ENCODE measurements at regions not wholly inside any gene's neighbourhood (a gene's known extent, or its start where the extent isn't known, plus 50 kb on each side); places are given as distances from the start of the nearest gene placed in this dataset.

- no peaks in the 10 kb centered on the region for H3K36me3 Mint-ChIP-seq (ENCODE audit: low read depth)
- no peak overlapping the region for H3K27ac Mint-ChIP-seq
- no peaks in the 10 kb centered on the region for H3K9me3 Mint-ChIP-seq
- Histone ChIP-seq H3K9me3 (ENCODE audit: control insufficient read depth, low read length) (no peaks in the 10 kb centered on the region), H3K27ac (ENCODE audit: low read depth, low read length) (no peak overlapping the region), H3K4me3 (ENCODE audit: low read length) (no peak overlapping the region), H3K4me1 (ENCODE audit: control insufficient read depth, insufficient read depth, low read length) (peaks cover 4% of the 10 kb centered on the region), H3K27me3 (ENCODE audit: control insufficient read depth, insufficient read depth, low read length, poor library complexity, severe bottlenecking) (no peaks in the 10 kb centered on the region), H3K9ac (ENCODE audit: extremely low read depth, low read length, poor library complexity, severe bottlenecking) (no peak overlapping the region), H3K36me3 (ENCODE audit: control insufficient read depth, insufficient read depth, low read length) (no peaks in the 10 kb centered on the region)
- DNase-seq = peak; percentile 10
- WGBS, 2 experiments (ENCODE audit: insufficient coverage in 1 of 2, insufficient read length in 1 of 2) = 100% methylated on average over 1 of the region's 1 CpG
- TF ChIP-seq, protein P1, sequence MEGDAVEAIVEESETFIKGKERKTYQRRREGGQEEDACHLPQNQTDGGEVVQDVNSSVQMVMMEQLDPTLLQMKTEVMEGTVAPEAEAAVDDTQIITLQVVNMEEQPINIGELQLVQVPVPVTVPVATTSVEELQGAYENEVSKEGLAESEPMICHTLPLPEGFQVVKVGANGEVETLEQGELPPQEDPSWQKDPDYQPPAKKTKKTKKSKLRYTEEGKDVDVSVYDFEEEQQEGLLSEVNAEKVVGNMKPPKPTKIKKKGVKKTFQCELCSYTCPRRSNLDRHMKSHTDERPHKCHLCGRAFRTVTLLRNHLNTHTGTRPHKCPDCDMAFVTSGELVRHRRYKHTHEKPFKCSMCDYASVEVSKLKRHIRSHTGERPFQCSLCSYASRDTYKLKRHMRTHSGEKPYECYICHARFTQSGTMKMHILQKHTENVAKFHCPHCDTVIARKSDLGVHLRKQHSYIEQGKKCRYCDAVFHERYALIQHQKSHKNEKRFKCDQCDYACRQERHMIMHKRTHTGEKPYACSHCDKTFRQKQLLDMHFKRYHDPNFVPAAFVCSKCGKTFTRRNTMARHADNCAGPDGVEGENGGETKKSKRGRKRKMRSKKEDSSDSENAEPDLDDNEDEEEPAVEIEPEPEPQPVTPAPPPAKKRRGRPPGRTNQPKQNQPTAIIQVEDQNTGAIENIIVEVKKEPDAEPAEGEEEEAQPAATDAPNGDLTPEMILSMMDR (conservative IDR thresholded peaks at IDR 0.05) = no peak
- peaks cover 25% of the 10 kb centered on the region for H3K4me1 Mint-ChIP-seq
- H3K4me3 Mint-ChIP-seq = no peak overlapping the region
- H3K27me3 Mint-ChIP-seq (ENCODE audit: insufficient read depth) = peaks cover 6% of the 10 kb centered on the region
These were observed 100.4 kb upstream of the USP24 start for GRCh38 chr1:55315552-55315951.

- Mint-ChIP-seq H3K27ac (peak overlapping the region; percentile 1), H3K4me3 (no peak overlapping the region), H3K9me3 (no peaks in the 10 kb centered on the region), H3K36me3 (ENCODE audit: low read depth) (no peaks in the 10 kb centered on the region), H3K4me1 (peaks cover 25% of the 10 kb centered on the region), H3K27me3 (ENCODE audit: insufficient read depth) (peaks cover 6% of the 10 kb centered on the region)
- Histone ChIP-seq H3K4me1 (ENCODE audit: control insufficient read depth, insufficient read depth, low read length) (peaks cover 4% of the 10 kb centered on the region), H3K4me3 (ENCODE audit: low read length) (no peak overlapping the region), H3K9me3 (ENCODE audit: control insufficient read depth, low read length) (no peaks in the 10 kb centered on the region), H3K9ac (ENCODE audit: extremely low read depth, low read length, poor library complexity, severe bottlenecking) (no peak overlapping the region), H3K36me3 (ENCODE audit: control insufficient read depth, insufficient read depth, low read length) (no peaks in the 10 kb centered on the region), H3K27ac (ENCODE audit: low read depth, low read length) (no peak overlapping the region), H3K27me3 (ENCODE audit: control insufficient read depth, insufficient read depth, low read length, poor library complexity, severe bottlenecking) (no peaks in the 10 kb centered on the region)
- WGBS, 2 experiments (ENCODE audit: insufficient coverage in 1 of 2, insufficient read length in 1 of 2) = 93 to 94% methylated on average over 4 of the region's 4 CpGs
- DNase-seq = no peak
- TF ChIP-seq, protein P1 (conservative IDR thresholded peaks at IDR 0.05) = no peak
These were observed 99.6 kb upstream of the USP24 start for GRCh38 chr1:55314740-55315139.

DNA sequence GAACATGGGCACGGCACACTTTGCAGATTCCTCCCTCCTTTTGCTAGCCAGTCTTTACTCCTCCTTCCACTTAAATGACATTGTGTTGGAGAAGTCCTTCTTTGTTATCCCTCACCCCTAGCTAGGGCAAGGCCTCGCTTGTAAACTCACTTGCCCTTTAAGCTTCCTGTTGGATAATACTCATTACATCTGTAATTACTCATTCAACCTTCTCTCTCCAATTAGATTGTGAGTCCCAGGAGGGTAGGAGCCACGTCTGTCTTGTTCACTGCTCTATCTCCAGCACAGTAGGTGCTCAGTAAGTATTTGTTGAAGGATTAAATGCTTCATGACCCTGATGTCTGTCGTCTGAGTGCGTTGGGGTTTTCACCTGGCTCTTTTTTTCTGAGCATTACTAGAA, 98.7 kb upstream of the USP24 start:
- H3K27me3 ChIP-seq (ENCODE audit: control insufficient read depth, insufficient read depth, low read length, poor library complexity, severe bottlenecking) = no peaks in the 10 kb centered on the region
- WGBS, 2 experiments (ENCODE audit: insufficient coverage in 1 of 2, insufficient read length in 1 of 2) = 29 to 50% methylated on average over 1 to 5 of the region's 5 CpGs
- Mint-ChIP-seq H3K9me3 (no peaks in the 10 kb centered on the region), H3K27me3 (ENCODE audit: insufficient read depth) (peaks cover 3% of the 10 kb centered on the region), H3K4me3 (no peak overlapping the region), H3K27ac (peak overlapping the region; percentile 1), H3K36me3 (ENCODE audit: low read depth) (no peaks in the 10 kb centered on the region), H3K4me1 (peaks cover 23% of the 10 kb centered on the region)
- H3K4me1 ChIP-seq (ENCODE audit: control insufficient read depth, insufficient read depth, low read length) = peaks cover 4% of the 10 kb centered on the region
- no peak for DNase-seq
- no peak overlapping the region for H3K4me3 ChIP-seq (ENCODE audit: low read length)
- no peak overlapping the region for H3K27ac ChIP-seq (ENCODE audit: low read depth, low read length)
- H3K9ac ChIP-seq (ENCODE audit: extremely low read depth, low read length, poor library complexity, severe bottlenecking) = no peak overlapping the region
- no peaks in the 10 kb centered on the region for H3K9me3 ChIP-seq (ENCODE audit: control insufficient read depth, low read length)
- TF ChIP-seq, protein P1 (conservative IDR thresholded peaks at IDR 0.05) = no peak
- no peaks in the 10 kb centered on the region for H3K36me3 ChIP-seq (ENCODE audit: control insufficient read depth, insufficient read depth, low read length)

Data from endodermal cell (in vitro differentiated cells).